DND-41 (cell line): ENCODE measurements at regions not wholly inside any gene's neighbourhood (a gene's known extent, or its start where the extent isn't known, plus 50 kb on each side); places are given as distances from the start of the nearest gene placed in this dataset.
"Not testable (repeated sequence)": the region's sequence is repeated elsewhere in the genome, so short reads cannot be mapped to it uniquely, and the experiment has no call there.

ENCODE experiments used
- CTCF ChIP-seq: IDR thresholded peaks from 2 replicates; pipeline ENCODE4 v1.5.1; 2012; ENCODE audit warnings: borderline replicate concordance, low read length, moderate library complexity, mild to moderate bottlenecking; ENCODE audit not compliant: poor library complexity, severe bottlenecking; ENCODE audit errors: extremely low read depth
- EZH2 ChIP-seq: IDR thresholded peaks from 3 replicates; pipeline ENCODE4 v1.6.1; 2012; ENCODE audit warnings: borderline replicate concordance, low read depth, mild to moderate bottlenecking, moderate library complexity, low read length, inconsistent platforms; ENCODE audit not compliant: severe bottlenecking

- TF ChIP-seq CTCF, EZH2: not testable (repeated sequence)
Measured at GRCh38 chr3:91442483-91442882, 2335.1 kb downstream of the EPHA3 start.
